HAP-1 (cell line): ENCODE measurements at regions not wholly inside any gene's neighbourhood (a gene's known extent, or its start where the extent isn't known, plus 50 kb on each side); places are given as distances from the start of the nearest gene placed in this dataset.

Source experiments
- DNase-seq, 2 experiments: peaks; one replicate each; pipeline ENCODE4 v3.0.0-alpha.2; 2016 to 2020; ENCODE audit warnings: low spot score in 2 of 2
- H3K27me3 ChIP-seq: fragments of 250-450 bp; sonication (Bioruptor Pico); 2 replicates; pipeline ENCODE4 v1.5.1; 2020; ENCODE audit warnings: low read depth, mild to moderate bottlenecking, moderate library complexity
- H3K36me3 ChIP-seq: fragments of 250-450 bp; sonication (Bioruptor Pico); replicated peaks from 2 replicates; pipeline ENCODE4 v1.5.1; 2020; ENCODE audit warnings: mild to moderate bottlenecking
- H3K4me1 ChIP-seq: fragments of 250-450 bp; sonication (Bioruptor Pico); 2 replicates; pipeline ENCODE4 v1.5.1; 2020; ENCODE audit warnings: mild to moderate bottlenecking
- H3K4me3 ChIP-seq: fragments of 250-450 bp; sonication (Bioruptor Pico); 2 replicates; pipeline ENCODE4 v1.5.1; 2020; ENCODE audit warnings: mild to moderate bottlenecking, moderate library complexity
- H3K9me3 ChIP-seq: fragments of 250-450 bp; sonication (Bioruptor Pico); 2 replicates; pipeline ENCODE4 v1.5.1; 2020; ENCODE audit warnings: mild to moderate bottlenecking, moderate library complexity
- in situ Hi-C: fragments of 300-500 bp; cut with MboI; formaldehyde crosslinking; loops from 3 replicates; pipeline ENCODE4 v1.14.3; 2020; ENCODE audit warnings: low sequenced_read_pairs, inconsistent platforms, mixed read lengths

- Histone ChIP-seq H3K27me3 (no peaks in the 10 kb centered on the region; the same call in 1 of the 2 replicates), H3K9me3 (no peaks in the 10 kb centered on the region), H3K36me3 (no peaks in the 10 kb centered on the region), H3K4me3 (no peak overlapping the region), H3K4me1 (no peaks in the 10 kb centered on the region)
- DNase-seq: no peak
- in situ Hi-C loops: no loop called here
Observed at GRCh38 chr3:106257172-106257571, 388.4 kb upstream of the CBLB start.

DNA sequence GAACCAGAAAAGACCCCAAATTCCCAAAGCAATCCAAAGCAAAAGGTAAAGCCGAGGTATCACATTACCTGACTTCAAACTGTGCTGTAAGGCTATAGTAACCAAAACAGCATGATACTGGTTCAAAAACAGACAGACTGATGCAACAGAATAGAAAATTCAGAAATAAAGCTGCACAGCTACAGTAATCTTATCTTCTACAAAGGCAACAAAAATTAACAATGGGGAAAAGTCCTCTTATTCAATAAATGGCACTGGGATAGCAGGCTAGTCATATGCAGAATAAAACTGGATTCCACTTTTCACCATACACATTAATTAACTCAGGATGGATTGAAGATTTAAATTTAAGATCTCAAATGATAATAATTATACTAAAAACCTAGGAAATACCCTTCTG, 392.6 kb upstream of the CBLB start:
- Histone ChIP-seq H3K36me3 (no peaks in the 10 kb centered on the region), H3K4me3 (no peak overlapping the region), H3K4me1 (no peaks in the 10 kb centered on the region), H3K9me3 (no peaks in the 10 kb centered on the region), H3K27me3 (no peaks in the 10 kb centered on the region; the same call in 1 of the 2 replicates)
- in situ Hi-C loops: no loop called here
- DNase-seq: no peak

- Histone ChIP-seq H3K9me3 (no peaks in the 10 kb centered on the region), H3K4me1 (no peaks in the 10 kb centered on the region), H3K4me3 (no peak overlapping the region), H3K27me3 (no peaks in the 10 kb centered on the region; the same call in 1 of the 2 replicates), H3K36me3 (no peaks in the 10 kb centered on the region)
- in situ Hi-C loops: no loop called here
- DNase-seq: no peak
Observed at GRCh38 chr3:106261915-106262683, 393.3 kb upstream of the CBLB start.

GRCh38 chr3:106263011-106263410, 394.2 kb upstream of the CBLB start:
- H3K4me3 ChIP-seq: no peak overlapping the region
- no peaks in the 10 kb centered on the region for H3K9me3 ChIP-seq
- H3K36me3 ChIP-seq: no peaks in the 10 kb centered on the region
- in situ Hi-C loops: no loop called here
- DNase-seq: no peak
- H3K27me3 ChIP-seq: no peaks in the 10 kb centered on the region; the same call in 1 of the 2 replicates
- H3K4me1 ChIP-seq: no peaks in the 10 kb centered on the region

- in situ Hi-C loops: no loop called here
- no peak for DNase-seq
- H3K4me3 ChIP-seq: no peak overlapping the region
Observed at GRCh38 chr3:106263546-106263945, 394.7 kb upstream of the CBLB start.

DNA sequence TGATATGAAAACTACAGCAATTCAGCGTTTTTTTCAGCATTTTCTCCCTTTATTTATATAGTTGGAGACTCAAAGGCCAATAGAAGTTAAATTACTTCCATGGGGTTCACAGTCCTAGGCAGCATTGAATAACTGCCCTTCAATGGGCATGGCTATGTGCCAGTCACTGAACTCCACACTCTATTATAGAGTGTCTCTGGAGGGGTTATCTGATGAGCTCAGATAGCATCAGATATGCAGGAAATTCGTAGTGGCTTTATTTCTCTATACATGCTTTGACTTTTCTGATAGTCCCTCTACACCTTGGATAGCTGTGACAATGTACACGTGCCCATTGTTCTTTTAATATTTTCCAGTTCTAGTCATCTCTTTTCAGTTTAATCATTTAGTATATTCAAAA, 396.9 kb upstream of the CBLB start:
- Histone ChIP-seq H3K9me3 (no peaks in the 10 kb centered on the region), H3K4me1 (no peaks in the 10 kb centered on the region), H3K36me3 (no peaks in the 10 kb centered on the region), H3K27me3 (no peaks in the 10 kb centered on the region; the same call in 1 of the 2 replicates), H3K4me3 (no peak overlapping the region)
- in situ Hi-C loops: no loop called here
- DNase-seq: no peak

More at GRCh38 chr3:106263546-106263945, 394.7 kb upstream of the CBLB start:
- Histone ChIP-seq H3K4me1 (no peaks in the 10 kb centered on the region), H3K9me3 (no peaks in the 10 kb centered on the region), H3K27me3 (no peaks in the 10 kb centered on the region; the same call in 1 of the 2 replicates), H3K36me3 (no peaks in the 10 kb centered on the region)

DNA sequence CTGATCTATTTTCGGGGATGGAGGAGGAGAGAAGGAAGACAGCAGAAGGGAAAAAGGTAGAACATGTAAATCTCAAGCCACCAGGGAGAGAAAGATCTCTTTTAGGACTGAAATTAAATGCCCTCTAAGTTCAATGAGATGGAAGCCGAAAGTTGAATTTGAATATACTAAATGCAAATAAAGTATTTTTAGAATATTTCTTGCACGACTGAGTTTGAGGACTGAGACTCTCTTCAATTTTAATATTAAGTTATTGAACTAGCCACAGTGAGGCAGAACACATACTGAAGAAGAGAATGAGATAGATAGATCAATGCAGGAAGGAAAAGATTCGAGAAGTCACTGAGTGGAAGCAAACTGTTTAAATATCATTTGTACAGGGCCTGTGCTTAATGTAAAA, 399.9 kb upstream of the CBLB start:
- in situ Hi-C loops: no loop called here
- Histone ChIP-seq H3K4me1 (no peaks in the 10 kb centered on the region), H3K27me3 (no peaks in the 10 kb centered on the region), H3K9me3 (no peaks in the 10 kb centered on the region), H3K36me3 (no peaks in the 10 kb centered on the region), H3K4me3 (no peak overlapping the region)
- no peak for DNase-seq

DNA sequence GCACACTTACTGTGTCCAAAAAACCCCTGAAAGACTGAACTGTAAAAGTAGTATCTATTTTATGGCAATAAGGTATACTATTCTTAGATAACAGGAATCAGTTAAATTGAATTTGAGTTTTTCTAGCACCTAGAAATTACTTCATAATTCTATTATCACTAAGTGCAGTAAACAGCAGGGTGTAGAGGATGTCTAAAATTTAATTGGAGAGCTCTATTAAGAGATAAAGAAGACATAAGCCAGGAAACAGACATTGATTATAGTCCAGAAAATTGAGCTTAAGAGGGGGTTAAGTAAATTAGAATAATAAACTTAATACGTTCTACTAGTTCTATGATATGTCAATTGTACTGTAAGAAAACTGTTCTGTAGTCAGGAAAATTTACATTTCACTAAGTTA, 403.5 kb upstream of the CBLB start:
- DNase-seq: no peak
- in situ Hi-C loops: no loop called here
- Histone ChIP-seq H3K4me3 (no peak overlapping the region), H3K4me1 (no peaks in the 10 kb centered on the region), H3K27me3 (no peaks in the 10 kb centered on the region), H3K9me3 (no peaks in the 10 kb centered on the region), H3K36me3 (no peaks in the 10 kb centered on the region)

GRCh38 chr3:106275592-106275991, 406.8 kb upstream of the CBLB start:
- Histone ChIP-seq H3K27me3 (no peaks in the 10 kb centered on the region), H3K4me3 (no peak overlapping the region), H3K9me3 (no peaks in the 10 kb centered on the region), H3K36me3 (no peaks in the 10 kb centered on the region), H3K4me1 (no peaks in the 10 kb centered on the region)
- in situ Hi-C loops: no loop called here
- DNase-seq: no peak

DNA sequence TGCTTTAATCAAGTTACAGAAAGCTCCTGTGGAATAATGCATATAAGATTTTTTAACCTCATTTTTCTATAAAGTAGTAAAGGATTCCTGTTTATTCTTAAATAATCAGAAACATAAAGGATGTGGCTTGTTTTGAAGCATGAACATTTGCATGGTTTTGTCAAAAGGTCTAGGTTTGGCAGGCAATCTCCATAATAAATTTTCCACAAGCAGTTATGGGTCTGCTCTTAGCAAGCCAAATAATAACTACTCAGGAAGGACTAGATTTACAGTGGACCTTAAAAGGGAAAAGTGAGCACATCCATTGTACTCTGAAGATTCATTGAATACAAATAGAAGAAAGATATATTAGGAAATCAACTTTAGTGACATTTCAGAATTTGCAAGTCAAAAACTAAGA, 407.3 kb upstream of the CBLB start:
- in situ Hi-C loops: no loop called here
- no peaks in the 10 kb centered on the region for H3K9me3 ChIP-seq
- H3K4me1 ChIP-seq: no peaks in the 10 kb centered on the region
- peak in 1 of 2 experiments; percentile 3 for DNase-seq
- no peaks in the 10 kb centered on the region for H3K36me3 ChIP-seq
- H3K27me3 ChIP-seq: no peaks in the 10 kb centered on the region
- no peak overlapping the region for H3K4me3 ChIP-seq

DNA sequence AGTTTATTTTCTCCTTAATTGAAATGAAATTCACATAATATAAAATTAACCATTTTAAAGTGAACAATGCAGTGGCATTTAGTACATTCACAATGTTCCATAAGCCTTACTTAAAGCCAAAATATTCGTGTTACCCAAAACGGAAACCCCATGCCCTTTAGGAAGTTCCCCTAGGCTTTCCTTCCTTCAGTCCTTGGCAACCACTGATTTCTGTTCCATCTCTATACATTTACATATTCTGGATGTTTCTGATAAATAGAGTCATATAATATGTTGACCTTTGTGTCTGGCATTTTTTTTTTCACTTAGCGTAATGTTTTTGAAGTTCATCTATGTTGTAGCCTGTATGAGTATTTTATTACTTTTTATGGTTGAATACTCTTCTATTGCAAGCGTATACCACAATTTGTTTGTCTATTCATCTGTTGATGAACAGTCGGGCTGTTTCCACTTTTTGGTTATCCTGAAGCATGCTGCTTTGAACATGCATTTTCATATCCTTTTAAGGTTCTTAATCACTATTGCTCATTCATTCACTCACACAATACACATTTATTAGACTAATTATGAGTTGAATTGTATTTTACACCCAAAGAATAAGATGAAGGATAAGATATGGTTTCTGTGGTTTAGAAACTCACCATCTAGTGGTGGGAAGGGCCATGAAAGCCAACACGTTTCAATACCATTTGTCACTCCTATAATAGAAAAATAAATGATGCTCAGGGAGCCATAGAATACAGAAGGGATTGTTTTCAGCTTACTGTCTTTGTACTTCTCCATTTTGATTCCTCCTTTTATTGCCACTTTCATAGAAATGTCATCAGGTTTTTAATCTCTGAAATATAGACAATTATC, 408.2 kb upstream of the CBLB start:
- H3K9me3 ChIP-seq: no peaks in the 10 kb centered on the region
- H3K27me3 ChIP-seq: no peaks in the 10 kb centered on the region
- H3K4me1 ChIP-seq: no peaks in the 10 kb centered on the region
- H3K36me3 ChIP-seq: no peaks in the 10 kb centered on the region
- in situ Hi-C loops: no loop called here
- DNase-seq: no peak
- H3K4me3 ChIP-seq: no peak overlapping the region

GRCh38 chr3:106277731-106278130, 408.9 kb upstream of the CBLB start:
- no peaks in the 10 kb centered on the region for H3K27me3 ChIP-seq
- no peaks in the 10 kb centered on the region for H3K4me1 ChIP-seq
- no peak for DNase-seq
- in situ Hi-C loops: no loop called here
- H3K4me3 ChIP-seq: no peak overlapping the region
- no peaks in the 10 kb centered on the region for H3K9me3 ChIP-seq
- H3K36me3 ChIP-seq: no peaks in the 10 kb centered on the region

- Histone ChIP-seq H3K4me1 (no peaks in the 10 kb centered on the region), H3K9me3 (no peaks in the 10 kb centered on the region), H3K36me3 (no peaks in the 10 kb centered on the region), H3K4me3 (no peak overlapping the region), H3K27me3 (no peaks in the 10 kb centered on the region)
- in situ Hi-C loops: no loop called here
- DNase-seq: no peak
Observed at GRCh38 chr3:106281221-106281620, 412.4 kb upstream of the CBLB start.

- Histone ChIP-seq H3K4me3 (no peak overlapping the region), H3K4me1 (no peaks in the 10 kb centered on the region), H3K9me3 (no peaks in the 10 kb centered on the region), H3K27me3 (no peaks in the 10 kb centered on the region), H3K36me3 (no peaks in the 10 kb centered on the region)
- DNase-seq: no peak
- in situ Hi-C loops: no loop called here
Observed at GRCh38 chr3:106282943-106283342, 414.1 kb upstream of the CBLB start.
